Tibial nerve (tissue), 3 donors: ENCODE measurements at regions not wholly inside any gene's neighbourhood (a gene's known extent, or its start where the extent isn't known, plus 50 kb on each side); places are given as distances from the start of the nearest gene placed in this dataset.

ENCODE experiments used
- CTCF ChIP-seq, 5 experiments: fragments of 200-600 bp in 3 of 5; fragments of 450-650 bp in 2 of 5; sonication (generic) in 3 of 5; IDR thresholded peaks; one replicate each; pipeline ENCODE4 v1.5.1; 2016 to 2019; ENCODE audit warnings: antibody characterized with exemption in 5 of 5, mild to moderate bottlenecking in 3 of 5, moderate library complexity in 2 of 5
- POLR2A ChIP-seq, 2 donors: fragments of 450-650 bp; IDR thresholded peaks; one replicate each; pipeline ENCODE4 v1.6.1; 2017; ENCODE audit warnings: antibody characterized with exemption in 2 of 2, mild to moderate bottlenecking in 2 of 2, moderate library complexity in 2 of 2

- no peak for TF ChIP-seq POLR2A (IDR thresholded peaks at IDR 0.05)
- no peak for TF ChIP-seq CTCF (IDR thresholded peaks at IDR 0.05)
These were observed 111.2 kb upstream of the ADGRL2 start for GRCh38 chr1:81689531-81689941.
